GM12878 (cell line): ENCODE measurements at regions not wholly inside any gene's neighbourhood (a gene's known extent, or its start where the extent isn't known, plus 50 kb on each side); places are given as distances from the start of the nearest gene placed in this dataset.

ENCODE experiments used
- ATAC-seq: fragments of 200-7000 bp; cut with Tn5 transposase; 3 replicates; pipeline ENCODE4 v1.9.1; 2020; ENCODE audit warnings: mild to moderate bottlenecking, moderate library complexity
- BruUV-seq: library from RNA; stranded (reverse); fragments of 400-500 nt; replicated peaks from 2 replicates; lab custom pipeline; 2021; lab: Mats Ljungman, UMichigan
- CTCF ChIA-PET: fragments of 300-600 bp; sonication (Branson Sonifier 250); formaldehyde crosslinking; extraction: SDS; loops from one replicate; lab custom pipeline; 2021; ENCODE audit warnings: inconsistent platforms; lab: Yijun Ruan, JAX
- POLR2A ChIA-PET: fragments of 350-600 bp; formaldehyde crosslinking; extraction: SDS; loops from one replicate; lab custom pipeline; 2021; ENCODE audit warnings: inconsistent platforms; lab: Charles Lee
- RAD21 ChIA-PET: fragments of 300-600 bp; sonication (Branson Sonifier 250); formaldehyde crosslinking; loops from one replicate; lab custom pipeline; 2023; ENCODE audit warnings: antibody characterized with exemption; ENCODE audit not compliant: unreplicated experiment; lab: Charles Lee
- SMC1A ChIA-PET: fragments of 300-600 bp; sonication (Branson Sonifier 250); formaldehyde crosslinking; loops from one replicate; lab custom pipeline; 2023; ENCODE audit not compliant: unreplicated experiment, uncharacterized antibody; lab: Charles Lee
- DNase-seq: peaks from one replicate; pipeline ENCODE4 v3.0.0-alpha.2; 2011; ENCODE audit warnings: low read depth, low spot score
- FAIRE-seq: peaks from 3 replicates; lab custom pipeline; 2011; peaks lifted over from hg19 to GRCh38; lab: Jason Lieb, UNC
- H2AFZ ChIP-seq: 2 replicates; pipeline ENCODE4 v1.6.0; 2011; ENCODE audit warnings: low read depth, low read length, control low read depth; ENCODE audit not compliant: control insufficient read depth
- H3K27ac ChIP-seq: 2 replicates; pipeline ENCODE4 v1.5.1; 2011; ENCODE audit warnings: control low read depth; ENCODE audit not compliant: control insufficient read depth, insufficient read depth
- H3K27me3 ChIP-seq, 2 experiments: replicated peaks in 1 of 2; 2 replicates each; pipeline versions ENCODE4 v1.6.0 to v1.6.1; 2011; ENCODE audit warnings: low read length in 1 of 2; ENCODE audit not compliant: control insufficient read depth in 2 of 2, insufficient read depth in 2 of 2
- H3K36me3 ChIP-seq, 2 experiments: 2 replicates each; pipeline ENCODE4 v1.5.1; 2011; ENCODE audit warnings: low read length in 1 of 2; ENCODE audit not compliant: control insufficient read depth in 2 of 2, insufficient read depth in 2 of 2
- H3K4me1 ChIP-seq: 2 replicates; pipeline ENCODE4 v1.6.1; 2011; ENCODE audit warnings: mild to moderate bottlenecking, low read length, moderate library complexity, mixed read lengths; ENCODE audit not compliant: control insufficient read depth, insufficient read depth
- H3K4me2 ChIP-seq: 2 replicates; pipeline ENCODE4 v1.6.0; 2011; ENCODE audit warnings: control low read depth; ENCODE audit not compliant: control insufficient read depth, insufficient read depth
- H3K4me3 ChIP-seq: fragments of 200-600 bp; sonication (generic); 2 replicates; pipeline ENCODE4 v1.5.1; 2016
- H3K79me2 ChIP-seq: 2 replicates; pipeline ENCODE4 v1.6.0; 2011; ENCODE audit warnings: low read length; ENCODE audit not compliant: control insufficient read depth, insufficient read depth
- H3K9ac ChIP-seq: 2 replicates; pipeline ENCODE4 v1.8.0; 2011; ENCODE audit warnings: low read length, control low read depth, mixed read lengths; ENCODE audit not compliant: control insufficient read depth, insufficient read depth
- H3K9me3 ChIP-seq: replicated peaks from 3 replicates; pipeline ENCODE4 v1.5.1; 2011; ENCODE audit warnings: mild to moderate bottlenecking, low read length; ENCODE audit not compliant: control insufficient read depth, insufficient read depth
- H4K20me1 ChIP-seq: 2 replicates; pipeline ENCODE4 v1.6.0; 2011; ENCODE audit not compliant: control insufficient read depth, insufficient read depth
- BRCA1 ChIP-seq: IDR thresholded peaks from 2 replicates; pipeline ENCODE4 v1.6.1; 2011; ENCODE audit warnings: low read depth, low read length, improper control_type of control experiment
- CTCF ChIP-seq, 3 experiments: IDR thresholded peaks in 2 of 3; conservative IDR thresholded peaks in 1 of 3; 2 replicates each; pipeline ENCODE4 v1.5.1; 2011; ENCODE audit warnings: low read depth in 3 of 3, low read length in 3 of 3, mild to moderate bottlenecking in 3 of 3, control low read depth in 2 of 3, moderate library complexity in 2 of 3, inconsistent platforms in 1 of 3, mixed read lengths in 1 of 3; ENCODE audit not compliant: control insufficient read depth in 2 of 3, insufficient read depth in 1 of 3; ENCODE audit errors: extremely low read depth in 1 of 3
- E2F8 ChIP-seq: fragments of 450-650 bp; IDR thresholded peaks from 2 replicates; pipeline ENCODE4 v1.6.1; 2018; ENCODE audit warnings: mild to moderate bottlenecking, low read depth, moderate library complexity; ENCODE audit not compliant: partially characterized antibody
- ETV6 ChIP-seq, 2 experiments: fragments of 450-650 bp in 1 of 2; IDR thresholded peaks in 1 of 2; conservative IDR thresholded peaks in 1 of 2; 2 replicates each; pipeline ENCODE4 v1.6.1; 2014; ENCODE audit warnings: antibody characterized with exemption in 1 of 2, borderline replicate concordance in 1 of 2, low read depth in 1 of 2, mild to moderate bottlenecking in 1 of 2, moderate library complexity in 1 of 2
- MTA3 ChIP-seq: IDR thresholded peaks from 2 replicates; pipeline ENCODE4 v1.6.1; 2012; ENCODE audit warnings: low read length, inconsistent platforms, borderline replicate concordance
- NBN ChIP-seq: fragments of 450-650 bp; IDR thresholded peaks from 2 replicates; pipeline ENCODE4 v1.6.1; 2016
- NKRF ChIP-seq: fragments of 450-650 bp; conservative IDR thresholded peaks from 2 replicates; pipeline ENCODE4 v1.6.1; 2017; ENCODE audit warnings: mild to moderate bottlenecking, moderate library complexity
- PML ChIP-seq: IDR thresholded peaks from 2 replicates; pipeline ENCODE4 v1.6.1; 2012; ENCODE audit warnings: low read length, inconsistent platforms
- RAD21 ChIP-seq: IDR thresholded peaks from 2 replicates; pipeline ENCODE4 v1.6.1; 2011; ENCODE audit warnings: mild to moderate bottlenecking, low read depth, low read length, moderate library complexity; ENCODE audit not compliant: insufficient read depth
- SMC3 ChIP-seq: IDR thresholded peaks from 2 replicates; pipeline ENCODE4 v1.6.1; 2011; ENCODE audit warnings: low read length, improper control_type of control experiment, borderline replicate concordance
- WGBS: methylation state at CpG from one replicate; pipeline ENCODE4 v1.1.6; 2016; ENCODE audit warnings: low lambda C conversion rate; ENCODE audit not compliant: insufficient replicate concordance, insufficient coverage; ENCODE audit errors: missing lambda C conversion rate; 5-methylcytosine and 5-hydroxymethylcytosine counted together
- in situ Hi-C: fragments of 300-500 bp; cut with MboI; formaldehyde crosslinking; loops from 9 replicates; pipeline ENCODE4 v1.14.3; 2018; ENCODE audit warnings: mixed read lengths
- intact Hi-C: fragments of 100-400 bp; cut with micrococcal nuclease; formaldehyde crosslinking; loops from one replicate; pipeline ENCODE4 v1.14.2; 2022; ENCODE audit not compliant: unreplicated experiment

- no peaks in the 10 kb centered on the region for H3K4me1 ChIP-seq
- TF ChIP-seq NBN = no peak
- no peak for TF ChIP-seq MTA3
- TF ChIP-seq BRCA1 = no peak
- TF ChIP-seq PML = no peak
- peak in 1 of 3 experiments; percentile 44; a peak in 2 of 6 replicates for TF ChIP-seq CTCF (IDR thresholded peaks at IDR 0.05 in 2 of 3, conservative IDR thresholded peaks at IDR 0.05 in 1 of 3; ENCODE audit: control insufficient read depth in 2 of 3, extremely low read depth in 1 of 3, insufficient read depth in 1 of 3, low read depth in 3 of 3, low read length in 3 of 3)
- TF ChIP-seq ETV6 (conservative IDR thresholded peaks at IDR 0.05 in 1 of 2, IDR thresholded peaks at IDR 0.05 in 1 of 2; ENCODE audit: borderline replicate concordance in 1 of 2, low read depth in 1 of 2) = no peak
- TF ChIP-seq SMC3 = 0 out of 2 replicates have a peak, but pooled peaks have one; percentile 21
- TF ChIP-seq RAD21 = peak; percentile 56
- no peak for TF ChIP-seq E2F8
- no peak for TF ChIP-seq NKRF
- in situ Hi-C loops (no loop called here), intact Hi-C loops (no loop called here)
- FAIRE-seq (no peak), DNase-seq (no peak), ATAC-seq (no peak)
- no peaks in the 10 kb centered on the region for H3K79me2 ChIP-seq
- no peak overlapping the region for H3K27ac ChIP-seq
- no peak overlapping the region for H3K9ac ChIP-seq
- WGBS = 29% methylated on average over 4 of the region's 4 CpGs
- H4K20me1 ChIP-seq = no peaks in the 10 kb centered on the region; the same call in 1 of the 2 replicates
- no peaks in the 10 kb centered on the region; a peak in 1 of 4 replicates for H3K27me3 ChIP-seq
- ChIA-PET RAD21 (no interaction called here), CTCF (no interaction called here), POLR2A (no interaction called here), SMC1A (interaction anchor here (1.0 to 1.3 kb wide), 2 partner anchors 10 to 56 kb away, joined by 3 read pairs; no protein-coding TSS in a partner anchor)
- no TSS peak for BruUV-seq
- no peak overlapping the region for H3K4me3 ChIP-seq
- H3K4me2 ChIP-seq = no peak overlapping the region
- no peaks in the 10 kb centered on the region for H3K9me3 ChIP-seq
- no peak overlapping the region for H2AFZ ChIP-seq
- H3K36me3 ChIP-seq = no peaks in the 10 kb centered on the region
Measured at GRCh38 chr6:23446469-23446967, 679.5 kb upstream of the NRSN1 start.
